Panc1 (cell line): ENCODE measurements at regions not wholly inside any gene's neighbourhood (a gene's known extent, or its start where the extent isn't known, plus 50 kb on each side); places are given as distances from the start of the nearest gene placed in this dataset.

ENCODE experiments used
- ATAC-seq: fragments of 200-7000 bp; cut with Tn5 transposase; 2 replicates; pipeline ENCODE4 v1.9.1; 2020; ENCODE audit warnings: mild to moderate bottlenecking, moderate library complexity
- BruUV-seq: library from RNA; stranded (reverse); fragments of 400-500 nt; replicated peaks from 2 replicates; lab custom pipeline; 2021; lab: Mats Ljungman, UMichigan
- CTCF ChIA-PET: fragments of 300-600 bp; sonication (Branson Sonifier 250); formaldehyde crosslinking; loops from one replicate; lab custom pipeline; 2022; ENCODE audit warnings: antibody characterized with exemption; lab: Charles Lee
- POLR2A ChIA-PET: fragments of 300-600 bp; sonication (Branson Sonifier 250); formaldehyde crosslinking; loops from one replicate; lab custom pipeline; 2022; ENCODE audit warnings: antibody characterized with exemption; lab: Charles Lee
- DNase-seq: peaks from one replicate; pipeline ENCODE4 v3.0.0-alpha.2; 2010; ENCODE audit warnings: low read depth, low spot score
- H3K27ac ChIP-seq: 2 replicates; pipeline ENCODE4 v1.5.1; 2011; ENCODE audit warnings: mild to moderate bottlenecking, low read length, inconsistent platforms
- H3K27me3 ChIP-seq: fragments of 200-500 bp; sonication (Bioruptor generic); 2 replicates; pipeline ENCODE4 v1.6.0; 2014; ENCODE audit warnings: low read length, inconsistent platforms; ENCODE audit not compliant: control insufficient read depth, insufficient read depth
- H3K36me3 ChIP-seq: fragments of 200-500 bp; sonication (Bioruptor generic); 2 replicates; pipeline ENCODE4 v1.5.1; 2014; ENCODE audit warnings: inconsistent platforms, mild to moderate bottlenecking, low read length, moderate library complexity; ENCODE audit not compliant: control insufficient read depth, insufficient read depth
- H3K4me1 ChIP-seq: 2 replicates; pipeline ENCODE4 v1.5.1; 2011; ENCODE audit warnings: inconsistent platforms, mild to moderate bottlenecking, low read length, moderate library complexity; ENCODE audit not compliant: control insufficient read depth, insufficient read depth
- H3K4me3 ChIP-seq, 2 experiments: 2 replicates each; pipeline ENCODE4 v1.5.1; 2011 to 2012; ENCODE audit warnings: low read depth in 2 of 2, low read length in 2 of 2, mild to moderate bottlenecking in 2 of 2, inconsistent platforms in 1 of 2, moderate library complexity in 1 of 2
- H3K9me3 ChIP-seq: fragments of 200-500 bp; sonication (Bioruptor generic); 2 replicates; pipeline ENCODE4 v1.5.1; 2014; ENCODE audit warnings: low read depth, mild to moderate bottlenecking, inconsistent platforms, low read length, moderate library complexity; ENCODE audit not compliant: control insufficient read depth, insufficient read depth
- POLR2AphosphoS5 ChIP-seq: IDR thresholded peaks from 2 replicates; pipeline ENCODE4 v1.6.1; 2012; ENCODE audit warnings: mild to moderate bottlenecking, low read depth, low read length, moderate library complexity
- SIN3A ChIP-seq: IDR thresholded peaks from 2 replicates; pipeline ENCODE4 v1.6.1; 2012; ENCODE audit warnings: low read depth, mild to moderate bottlenecking, low read length, moderate library complexity, borderline replicate concordance; ENCODE audit not compliant: insufficient read depth
- TCF7L2 ChIP-seq: IDR thresholded peaks from 2 replicates; pipeline ENCODE4 v1.6.1; 2011; ENCODE audit warnings: mild to moderate bottlenecking, low read depth, low read length, inconsistent platforms
- in situ Hi-C: cut with HindIII; loops from 2 replicates; pipeline ENCODE4 v1.10.0; 2016; ENCODE audit warnings: low sequenced_read_pairs, low pct_unique_long_range_greater_than_20kb
- intact Hi-C: fragments of 100-400 bp; cut with micrococcal nuclease; formaldehyde crosslinking; loops from one replicate; pipeline ENCODE4 v1.10.0; 2022; ENCODE audit not compliant: unreplicated experiment
- TF ChIP-seq, protein P1 (sequence below), 2 experiments: IDR thresholded peaks; 2 replicates each; pipeline ENCODE4 v1.6.1; 2011 to 2012; ENCODE audit warnings: low read depth in 2 of 2, control low read depth in 1 of 2, low read length in 1 of 2, mild to moderate bottlenecking in 1 of 2, moderate library complexity in 1 of 2; ENCODE audit not compliant: insufficient read depth in 1 of 2
- TF ChIP-seq, protein P2 (sequence below): fragments of 450-650 bp; IDR thresholded peaks from 2 replicates; pipeline ENCODE4 v1.5.1; 2017; ENCODE audit warnings: mild to moderate bottlenecking

DNA sequence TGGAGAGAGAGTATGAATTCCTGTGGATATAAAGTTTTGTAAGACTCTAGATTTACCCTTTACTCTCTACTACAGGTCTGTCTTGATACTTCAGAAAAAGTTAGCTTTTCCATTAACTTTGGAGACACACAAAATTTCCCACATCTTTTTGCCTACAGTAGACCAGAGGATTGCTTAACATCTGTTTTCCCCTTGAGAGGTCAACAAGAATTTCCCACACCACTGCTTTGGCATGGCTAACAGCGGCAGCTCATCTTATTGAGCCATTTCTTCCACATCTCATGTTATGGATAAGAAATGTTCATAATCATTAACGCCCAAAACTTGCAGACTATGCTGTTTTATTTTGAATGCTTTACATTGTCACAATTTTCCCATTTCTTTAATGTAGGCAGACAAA lies 273.6 kb upstream of the RGPD4 start:
- ChIA-PET CTCF (no interaction called here), POLR2A (no interaction called here)
- Histone ChIP-seq H3K36me3 (no peaks in the 10 kb centered on the region), H3K27me3 (no peaks in the 10 kb centered on the region), H3K27ac (no peak overlapping the region), H3K4me3 (no peak overlapping the region), H3K4me1 (no peaks in the 10 kb centered on the region), H3K9me3 (no peaks in the 10 kb centered on the region)
- intact Hi-C loops (no loop called here), in situ Hi-C loops (no loop called here)
- no TSS peak for BruUV-seq
- DNase-seq (no peak), ATAC-seq (no peak)
- no peak for TF ChIP-seq SIN3A
- TF ChIP-seq, protein P1, sequence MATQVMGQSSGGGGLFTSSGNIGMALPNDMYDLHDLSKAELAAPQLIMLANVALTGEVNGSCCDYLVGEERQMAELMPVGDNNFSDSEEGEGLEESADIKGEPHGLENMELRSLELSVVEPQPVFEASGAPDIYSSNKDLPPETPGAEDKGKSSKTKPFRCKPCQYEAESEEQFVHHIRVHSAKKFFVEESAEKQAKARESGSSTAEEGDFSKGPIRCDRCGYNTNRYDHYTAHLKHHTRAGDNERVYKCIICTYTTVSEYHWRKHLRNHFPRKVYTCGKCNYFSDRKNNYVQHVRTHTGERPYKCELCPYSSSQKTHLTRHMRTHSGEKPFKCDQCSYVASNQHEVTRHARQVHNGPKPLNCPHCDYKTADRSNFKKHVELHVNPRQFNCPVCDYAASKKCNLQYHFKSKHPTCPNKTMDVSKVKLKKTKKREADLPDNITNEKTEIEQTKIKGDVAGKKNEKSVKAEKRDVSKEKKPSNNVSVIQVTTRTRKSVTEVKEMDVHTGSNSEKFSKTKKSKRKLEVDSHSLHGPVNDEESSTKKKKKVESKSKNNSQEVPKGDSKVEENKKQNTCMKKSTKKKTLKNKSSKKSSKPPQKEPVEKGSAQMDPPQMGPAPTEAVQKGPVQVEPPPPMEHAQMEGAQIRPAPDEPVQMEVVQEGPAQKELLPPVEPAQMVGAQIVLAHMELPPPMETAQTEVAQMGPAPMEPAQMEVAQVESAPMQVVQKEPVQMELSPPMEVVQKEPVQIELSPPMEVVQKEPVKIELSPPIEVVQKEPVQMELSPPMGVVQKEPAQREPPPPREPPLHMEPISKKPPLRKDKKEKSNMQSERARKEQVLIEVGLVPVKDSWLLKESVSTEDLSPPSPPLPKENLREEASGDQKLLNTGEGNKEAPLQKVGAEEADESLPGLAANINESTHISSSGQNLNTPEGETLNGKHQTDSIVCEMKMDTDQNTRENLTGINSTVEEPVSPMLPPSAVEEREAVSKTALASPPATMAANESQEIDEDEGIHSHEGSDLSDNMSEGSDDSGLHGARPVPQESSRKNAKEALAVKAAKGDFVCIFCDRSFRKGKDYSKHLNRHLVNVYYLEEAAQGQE (IDR thresholded peaks at IDR 0.05; ENCODE audit: insufficient read depth in 1 of 2, low read depth in 2 of 2, low read length in 1 of 2), result no peak
- TF ChIP-seq, protein P2, sequence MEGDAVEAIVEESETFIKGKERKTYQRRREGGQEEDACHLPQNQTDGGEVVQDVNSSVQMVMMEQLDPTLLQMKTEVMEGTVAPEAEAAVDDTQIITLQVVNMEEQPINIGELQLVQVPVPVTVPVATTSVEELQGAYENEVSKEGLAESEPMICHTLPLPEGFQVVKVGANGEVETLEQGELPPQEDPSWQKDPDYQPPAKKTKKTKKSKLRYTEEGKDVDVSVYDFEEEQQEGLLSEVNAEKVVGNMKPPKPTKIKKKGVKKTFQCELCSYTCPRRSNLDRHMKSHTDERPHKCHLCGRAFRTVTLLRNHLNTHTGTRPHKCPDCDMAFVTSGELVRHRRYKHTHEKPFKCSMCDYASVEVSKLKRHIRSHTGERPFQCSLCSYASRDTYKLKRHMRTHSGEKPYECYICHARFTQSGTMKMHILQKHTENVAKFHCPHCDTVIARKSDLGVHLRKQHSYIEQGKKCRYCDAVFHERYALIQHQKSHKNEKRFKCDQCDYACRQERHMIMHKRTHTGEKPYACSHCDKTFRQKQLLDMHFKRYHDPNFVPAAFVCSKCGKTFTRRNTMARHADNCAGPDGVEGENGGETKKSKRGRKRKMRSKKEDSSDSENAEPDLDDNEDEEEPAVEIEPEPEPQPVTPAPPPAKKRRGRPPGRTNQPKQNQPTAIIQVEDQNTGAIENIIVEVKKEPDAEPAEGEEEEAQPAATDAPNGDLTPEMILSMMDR, result no peak
- no peak for TF ChIP-seq POLR2AphosphoS5

DNA sequence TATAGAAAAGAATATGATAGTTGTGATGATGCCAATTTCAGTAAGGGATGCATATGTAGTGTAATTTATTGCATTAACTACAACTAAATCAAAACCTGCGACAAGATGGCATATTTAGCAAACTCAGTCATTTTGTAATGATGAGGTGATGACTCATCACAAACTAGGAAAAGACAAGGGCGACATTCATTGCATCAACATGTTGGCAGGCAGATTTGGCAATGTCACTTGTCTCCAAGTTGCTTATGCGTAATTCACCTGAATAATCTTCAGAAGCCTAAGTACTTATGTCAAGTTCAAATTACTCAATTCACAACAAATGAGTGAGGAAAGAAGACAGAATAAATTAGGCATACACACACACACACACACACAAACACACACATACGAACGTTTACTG lies 273.2 kb upstream of the RGPD4 start:
- no TSS peak for BruUV-seq
- Histone ChIP-seq H3K27ac (no peak overlapping the region), H3K36me3 (no peaks in the 10 kb centered on the region), H3K27me3 (no peaks in the 10 kb centered on the region), H3K4me3 (no peak overlapping the region), H3K4me1 (no peaks in the 10 kb centered on the region), H3K9me3 (no peaks in the 10 kb centered on the region)
- ATAC-seq (no peak), DNase-seq (no peak)
- TF ChIP-seq POLR2AphosphoS5, result no peak
- no peak for TF ChIP-seq TCF7L2
- no peak for TF ChIP-seq SIN3A
- TF ChIP-seq, protein P1 (IDR thresholded peaks at IDR 0.05; ENCODE audit: insufficient read depth in 1 of 2, low read depth in 2 of 2, low read length in 1 of 2), result no peak
- TF ChIP-seq, protein P2, result no peak
- ChIA-PET POLR2A (no interaction called here), CTCF (no interaction called here)
- intact Hi-C loops, result no loop called here
- in situ Hi-C loops, result no loop called here
